SK-N-MC (cell line): ENCODE measurements at regions not wholly inside any gene's neighbourhood (a gene's known extent, or its start where the extent isn't known, plus 50 kb on each side); places are given as distances from the start of the nearest gene placed in this dataset.

Experiments used
- DNase-seq: peaks from one replicate; pipeline ENCODE4 v3.0.0-alpha.2; 2011; ENCODE audit warnings: low read depth, low spot score
- H3K27ac ChIP-seq: fragments of 200-600 bp; sonication (generic); 2 replicates; pipeline ENCODE4 v1.5.1; 2016; ENCODE audit warnings: mixed run types
- H3K36me3 ChIP-seq: fragments of 200-600 bp; sonication (generic); 2 replicates; pipeline ENCODE4 v1.6.1; 2017; ENCODE audit warnings: antibody characterized with exemption, low read length, mixed read lengths; ENCODE audit not compliant: insufficient read depth
- H3K4me3 ChIP-seq: fragments of 200-600 bp; sonication (generic); 2 replicates; pipeline ENCODE4 v1.5.1; 2016
- H3K9ac ChIP-seq: fragments of 200-600 bp; sonication (generic); 2 replicates; pipeline ENCODE4 v1.8.0; 2017; ENCODE audit warnings: mixed run types, mixed read lengths; ENCODE audit not compliant: insufficient read length
- H3K9me3 ChIP-seq: fragments of 200-600 bp; sonication (generic); 2 replicates; pipeline ENCODE4 v1.6.1; 2017; ENCODE audit warnings: low read depth, mild to moderate bottlenecking, antibody characterized with exemption, low read length, moderate library complexity, mixed read lengths
- EZH2 ChIP-seq: fragments of 200-600 bp; sonication (generic); IDR thresholded peaks from one replicate; pipeline ENCODE4 v1.6.1; 2017; ENCODE audit warnings: antibody characterized with exemption
- FOXP2 ChIP-seq: optimal IDR thresholded peaks from 2 replicates; pipeline ENCODE3; 2011; ENCODE audit warnings: mild to moderate bottlenecking, moderate library complexity; ENCODE audit not compliant: insufficient read depth; ENCODE audit errors: extremely low read length, control extremely low read depth
- POLR2AphosphoS5 ChIP-seq: IDR thresholded peaks from 2 replicates; pipeline ENCODE4 v1.6.1; 2012; ENCODE audit warnings: mild to moderate bottlenecking, low read depth, low read length, borderline replicate concordance

DNA sequence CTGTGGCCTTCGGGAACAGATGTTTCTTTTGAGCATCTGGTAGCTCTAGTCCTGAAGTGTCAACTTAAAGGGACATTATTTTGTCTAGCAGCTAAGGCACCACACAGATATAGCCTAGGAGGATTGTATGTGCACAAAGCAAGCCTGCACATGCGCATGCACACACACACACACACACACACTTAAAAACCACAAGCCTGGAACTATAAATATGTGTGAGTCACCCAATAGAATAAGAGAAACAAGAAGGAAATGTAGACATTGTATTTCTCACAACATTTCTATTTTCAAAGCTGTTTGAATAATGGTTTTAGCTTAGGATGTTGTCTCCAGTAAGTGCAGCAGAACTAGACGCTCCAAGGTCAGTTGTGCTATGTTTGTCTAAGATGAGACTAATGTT, 516.5 kb downstream of the SUCLA2 start:
- H3K27ac ChIP-seq: no peak overlapping the region
- no peak overlapping the region for H3K9ac ChIP-seq
- TF ChIP-seq EZH2 (no peak), POLR2AphosphoS5 (no peak), FOXP2 (no peak)
- DNase-seq: no peak
- no peaks in the 10 kb centered on the region for H3K9me3 ChIP-seq
- no peaks in the 10 kb centered on the region for H3K36me3 ChIP-seq
- H3K4me3 ChIP-seq: no peak overlapping the region

DNA sequence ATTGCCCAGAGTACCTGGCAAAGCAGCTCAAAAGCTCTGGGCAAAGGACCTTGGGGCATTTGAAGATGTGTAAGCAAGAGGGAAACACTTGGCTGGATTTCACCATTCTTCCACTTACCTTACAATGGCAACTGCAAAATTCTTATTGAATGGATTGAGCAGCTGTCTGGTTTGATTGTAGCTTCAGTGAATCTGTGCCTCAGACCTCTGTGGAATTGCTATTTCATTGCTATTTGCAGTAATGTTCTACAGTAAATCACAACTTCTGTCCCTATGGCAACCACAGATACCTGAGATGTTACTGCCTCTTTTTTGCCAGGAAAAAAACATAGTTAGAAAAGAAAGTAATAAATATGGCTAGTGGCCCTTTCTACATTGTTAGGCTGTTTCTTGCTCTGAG, 519.5 kb downstream of the SUCLA2 start:
- Histone ChIP-seq H3K9ac (no peak overlapping the region), H3K27ac (no peak overlapping the region), H3K9me3 (no peaks in the 10 kb centered on the region), H3K36me3 (no peaks in the 10 kb centered on the region), H3K4me3 (no peak overlapping the region)
- no peak for TF ChIP-seq FOXP2
- TF ChIP-seq POLR2AphosphoS5: no peak
- no peak for TF ChIP-seq EZH2
- DNase-seq: no peak

DNA sequence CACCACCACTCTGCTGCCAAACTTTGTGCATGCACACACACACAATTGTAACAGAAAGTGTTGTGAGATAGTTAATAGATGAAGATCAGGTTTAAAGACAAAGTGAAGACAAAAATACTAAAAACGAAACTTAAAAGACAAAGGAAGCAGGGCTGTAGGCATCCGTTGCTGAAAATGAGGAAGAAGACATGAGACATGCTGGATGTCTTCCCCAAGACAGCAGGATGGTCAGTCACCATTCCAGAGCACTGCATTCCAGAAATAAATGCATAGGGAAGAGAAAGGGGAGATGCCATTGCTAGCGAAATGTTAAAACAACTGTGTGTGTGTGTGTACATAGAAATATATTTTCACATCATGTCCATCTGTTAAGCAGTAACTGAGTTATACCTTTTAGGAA, 520.1 kb downstream of the SUCLA2 start:
- no peak overlapping the region for H3K9ac ChIP-seq
- DNase-seq: no peak
- H3K4me3 ChIP-seq: no peak overlapping the region
- TF ChIP-seq EZH2: no peak
- no peak for TF ChIP-seq FOXP2
- TF ChIP-seq POLR2AphosphoS5: no peak
- no peaks in the 10 kb centered on the region for H3K36me3 ChIP-seq
- H3K27ac ChIP-seq: no peak overlapping the region
- H3K9me3 ChIP-seq: no peaks in the 10 kb centered on the region

DNA sequence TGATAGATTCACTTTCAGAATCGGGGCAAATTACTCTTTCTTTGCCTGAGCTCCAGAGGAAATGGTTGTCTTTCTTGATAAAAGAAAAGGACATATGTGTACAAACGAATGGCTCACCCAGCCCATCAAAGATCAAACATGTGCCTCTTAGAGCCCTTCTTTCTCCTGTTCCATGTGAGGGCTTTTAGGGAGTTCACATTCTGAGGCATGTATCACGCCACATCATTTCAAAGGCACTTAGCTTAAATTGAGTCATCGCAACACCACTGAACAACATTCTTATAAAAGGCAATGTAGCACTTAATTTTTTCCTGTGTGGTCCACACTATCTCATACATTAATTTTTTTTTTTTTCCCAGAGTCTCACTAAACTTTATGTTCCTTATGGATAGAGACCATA, 521.0 kb downstream of the SUCLA2 start:
- TF ChIP-seq POLR2AphosphoS5: no peak
- no peak for TF ChIP-seq FOXP2
- TF ChIP-seq EZH2: no peak
- H3K9ac ChIP-seq: no peak overlapping the region
- DNase-seq: no peak
- H3K4me3 ChIP-seq: no peak overlapping the region
- H3K27ac ChIP-seq: no peak overlapping the region
- no peaks in the 10 kb centered on the region for H3K9me3 ChIP-seq
- no peaks in the 10 kb centered on the region for H3K36me3 ChIP-seq

DNA sequence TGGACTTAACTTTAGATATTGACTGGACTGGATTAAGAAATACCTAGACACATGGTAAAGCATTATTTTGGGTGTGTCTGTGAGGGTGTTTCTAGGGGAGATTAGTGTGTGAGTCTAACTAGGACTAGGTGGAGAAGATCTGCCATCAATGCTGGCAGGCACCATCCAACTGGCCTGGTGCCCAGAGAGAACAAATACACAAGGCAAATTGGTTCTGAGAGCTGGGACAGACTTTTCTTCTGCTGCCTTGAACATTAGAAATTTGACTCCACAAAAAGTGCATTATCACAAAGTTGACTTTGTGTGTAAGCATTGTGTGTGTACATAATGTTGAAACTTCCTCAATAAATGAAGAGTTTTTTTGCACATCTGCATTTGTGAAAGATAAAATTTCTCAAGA, 522.1 kb downstream of the SUCLA2 start:
- Histone ChIP-seq H3K9me3 (no peaks in the 10 kb centered on the region), H3K4me3 (no peak overlapping the region), H3K9ac (no peak overlapping the region), H3K36me3 (no peaks in the 10 kb centered on the region), H3K27ac (no peak overlapping the region)
- DNase-seq: no peak
- TF ChIP-seq EZH2 (no peak), POLR2AphosphoS5 (no peak), FOXP2 (no peak)

DNA sequence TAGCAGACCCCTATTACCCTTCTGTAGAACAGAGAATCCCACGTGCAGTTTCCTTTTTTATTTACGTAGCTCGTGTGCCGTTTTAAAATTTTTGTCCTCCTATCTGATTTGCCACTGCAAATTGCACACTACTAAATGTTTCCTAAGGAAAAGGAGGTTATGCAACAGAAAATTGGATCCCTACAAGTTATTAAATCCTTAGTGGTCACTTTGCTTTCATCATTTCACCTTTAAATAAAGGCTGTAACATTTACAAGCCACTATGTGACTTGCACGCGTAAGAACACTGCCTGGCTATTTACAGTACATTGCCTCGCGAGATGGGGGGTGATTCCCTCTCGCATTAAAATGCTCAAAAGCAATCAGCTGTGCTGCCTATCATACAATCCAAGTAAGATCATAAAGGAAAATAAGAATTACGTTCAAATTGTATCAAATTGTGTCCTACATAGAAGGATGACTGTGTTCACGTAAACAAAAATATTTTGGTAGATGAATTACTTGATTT, 525.6 kb downstream of the SUCLA2 start:
- Histone ChIP-seq H3K27ac (no peak overlapping the region), H3K36me3 (no peaks in the 10 kb centered on the region), H3K4me3 (no peak overlapping the region), H3K9me3 (no peaks in the 10 kb centered on the region), H3K9ac (no peak overlapping the region)
- DNase-seq: no peak
- TF ChIP-seq POLR2AphosphoS5 (no peak), FOXP2 (no peak), EZH2 (no peak)

DNA sequence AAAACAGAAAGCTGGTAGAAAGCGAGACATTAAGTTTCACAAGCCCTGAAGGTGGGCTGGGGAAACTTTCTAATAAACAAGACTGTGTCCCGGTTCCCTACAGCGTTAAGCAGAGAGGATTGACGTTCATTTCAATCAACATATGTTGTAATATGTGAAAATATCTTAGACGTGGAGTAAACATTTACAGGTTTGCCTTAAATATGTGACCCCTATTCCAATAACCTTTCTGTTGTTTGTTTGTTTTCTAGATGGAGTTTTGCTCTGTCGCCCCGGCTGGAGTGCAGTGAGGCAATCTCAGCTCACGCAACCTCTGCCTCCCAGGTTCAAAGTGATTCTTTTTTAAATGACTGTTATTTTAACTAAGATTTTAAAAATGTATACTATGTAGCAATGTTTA, 526.2 kb downstream of the SUCLA2 start:
- H3K27ac ChIP-seq: no peak overlapping the region
- TF ChIP-seq FOXP2 (no peak), POLR2AphosphoS5 (no peak), EZH2 (no peak)
- H3K9me3 ChIP-seq: no peaks in the 10 kb centered on the region
- no peak for DNase-seq
- H3K4me3 ChIP-seq: no peak overlapping the region
- no peaks in the 10 kb centered on the region for H3K36me3 ChIP-seq
- H3K9ac ChIP-seq: no peak overlapping the region

DNA sequence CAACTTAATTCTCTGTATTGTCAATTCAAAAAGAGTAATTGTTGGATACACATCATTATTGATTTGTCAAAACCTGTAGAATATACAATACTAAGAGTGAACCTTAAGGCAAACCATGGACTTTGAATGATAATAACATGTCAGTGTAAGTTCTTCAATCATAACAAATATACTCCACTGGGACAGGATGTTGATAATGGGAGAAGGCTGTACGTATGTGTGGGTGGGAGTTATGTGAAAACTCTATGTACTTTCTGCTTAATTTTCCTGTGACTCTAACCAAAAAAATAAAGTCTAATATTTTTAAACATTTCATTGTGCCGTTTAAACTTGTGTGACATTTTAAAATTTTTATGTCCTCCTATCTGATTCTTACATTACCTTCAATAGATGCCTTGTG, 526.7 kb downstream of the SUCLA2 start:
- Histone ChIP-seq H3K27ac (no peak overlapping the region), H3K36me3 (no peaks in the 10 kb centered on the region), H3K4me3 (no peak overlapping the region), H3K9me3 (no peaks in the 10 kb centered on the region), H3K9ac (no peak overlapping the region)
- DNase-seq: no peak
- TF ChIP-seq POLR2AphosphoS5 (no peak), EZH2 (no peak), FOXP2 (no peak)

DNA sequence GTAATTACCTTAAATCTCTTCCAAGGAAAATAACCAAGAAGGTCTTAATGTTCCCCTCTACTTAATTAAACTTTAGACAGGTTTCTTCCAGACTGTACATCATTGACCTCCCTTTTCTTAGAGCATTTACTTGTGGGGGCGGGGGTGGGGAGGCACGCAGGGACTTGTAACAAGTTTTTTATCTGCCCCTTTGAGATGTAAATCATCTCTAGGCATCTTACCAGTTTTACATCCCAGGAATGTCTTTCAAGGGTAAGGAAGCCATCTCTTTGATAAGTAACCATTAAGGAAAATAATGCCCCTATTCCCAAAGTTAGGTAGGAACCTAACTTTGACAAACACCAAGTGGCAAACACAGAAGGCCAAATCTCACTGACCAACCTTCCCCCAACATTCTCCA, 528.6 kb downstream of the SUCLA2 start:
- DNase-seq: no peak
- H3K4me3 ChIP-seq: no peak overlapping the region
- TF ChIP-seq EZH2: no peak
- TF ChIP-seq POLR2AphosphoS5: no peak
- TF ChIP-seq FOXP2: no peak

More for the DNA sequence above, 528.6 kb downstream of the SUCLA2 start:
- Histone ChIP-seq H3K9me3 (no peaks in the 10 kb centered on the region), H3K36me3 (no peaks in the 10 kb centered on the region), H3K9ac (no peak overlapping the region), H3K27ac (no peak overlapping the region)
